Stimulated activated CD4-positive, alpha-beta T cell treated with anti-CD3 and anti-CD28 coated beads, Interleukin-15, amount 100 ng/mL, for 48 hours (primary cell): ENCODE measurements at regions not wholly inside any gene's neighbourhood (a gene's known extent, or its start where the extent isn't known, plus 50 kb on each side); places are given as distances from the start of the nearest gene placed in this dataset.
A peak's percentile ranks its signal among the peaks of the same experiment; 100 is the strongest.

ENCODE experiments used
- DNase-seq, 2 donors: peaks; one replicate each; pipeline ENCODE4 v3.0.0-alpha.2; 2020; ENCODE audit warnings: low read depth in 2 of 2

GRCh38 chr14:50038398-50039119 is 77.8 kb downstream of the VCPKMT start:
- peak; percentile 72 to 74 for DNase-seq

DNA sequence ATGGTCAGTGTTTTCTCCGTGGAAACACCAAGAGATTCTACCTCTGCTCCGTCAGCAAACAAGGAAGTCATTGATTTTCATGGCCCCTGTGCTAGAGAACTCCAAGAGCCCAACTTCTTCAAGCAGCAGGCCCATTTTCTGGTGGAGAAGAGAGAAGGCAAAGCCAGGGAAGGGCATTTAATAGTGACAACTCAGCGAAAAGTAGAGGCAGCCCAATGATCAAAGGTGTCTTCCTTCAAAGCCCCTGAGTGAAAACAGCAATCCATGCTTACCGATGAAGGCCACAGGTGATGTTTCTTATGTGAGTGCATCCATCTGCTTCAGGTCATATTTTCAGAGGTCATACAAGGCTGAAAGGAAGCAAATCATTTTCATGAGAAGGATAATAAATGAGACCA is 77.3 kb downstream of the VCPKMT start:
- DNase-seq: no peak

DNA sequence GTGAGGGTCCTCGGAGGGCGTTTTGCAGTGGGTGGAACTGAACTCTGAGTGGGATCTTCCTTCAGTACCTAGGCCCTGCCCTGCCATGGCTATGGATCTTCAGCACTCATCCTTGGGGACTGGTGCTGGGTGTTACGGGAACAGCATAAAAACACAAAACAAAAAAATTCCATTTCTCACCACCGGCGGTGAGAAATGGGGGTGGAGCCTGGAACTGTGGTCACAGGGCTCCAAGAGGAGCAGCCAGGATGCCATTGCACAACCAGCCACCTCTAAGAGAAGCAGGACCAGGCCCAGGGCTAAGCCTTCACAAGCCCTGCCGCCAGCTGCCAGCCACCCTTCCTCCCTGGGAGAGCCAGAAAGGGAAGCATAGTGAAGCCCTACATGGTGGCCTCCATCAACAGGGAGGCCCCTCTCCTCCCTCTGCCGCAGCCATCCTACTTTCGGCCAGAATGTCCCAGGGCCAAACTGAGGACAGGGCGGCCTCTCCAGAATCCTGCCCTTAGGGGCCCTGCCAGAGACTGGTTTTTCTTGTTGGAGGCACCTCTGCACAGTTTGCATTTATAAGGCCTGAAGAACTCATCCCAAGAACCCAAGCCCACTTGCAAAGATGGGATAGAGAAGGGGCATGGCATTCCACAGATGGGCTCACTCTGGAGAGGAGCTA is 76.5 kb downstream of the VCPKMT start:
- no peak for DNase-seq

DNA sequence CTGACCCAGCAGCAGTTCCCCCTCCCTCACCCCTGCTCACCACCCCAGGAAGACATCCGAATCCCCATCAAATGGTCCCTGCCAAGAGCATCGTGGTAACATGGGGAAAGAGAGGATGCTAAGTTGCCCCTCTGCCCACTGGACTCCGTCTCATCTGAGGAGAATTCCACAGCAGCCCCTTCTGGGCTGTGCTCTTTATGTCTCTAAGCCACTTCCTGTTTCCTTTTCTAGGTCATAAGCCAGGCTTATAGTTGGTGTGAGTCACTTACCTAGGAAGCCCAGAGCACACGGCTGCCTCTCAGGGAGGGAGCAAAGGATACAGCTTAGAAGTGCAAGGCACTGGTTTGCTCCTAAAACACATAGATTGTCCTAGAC is 76.0 kb downstream of the VCPKMT start:
- DNase-seq: peak in 1 of 2 donors; percentile 10

GRCh38 chr14:50040895-50041465 is 75.4 kb downstream of the VCPKMT start:
- no peak for DNase-seq

DNA sequence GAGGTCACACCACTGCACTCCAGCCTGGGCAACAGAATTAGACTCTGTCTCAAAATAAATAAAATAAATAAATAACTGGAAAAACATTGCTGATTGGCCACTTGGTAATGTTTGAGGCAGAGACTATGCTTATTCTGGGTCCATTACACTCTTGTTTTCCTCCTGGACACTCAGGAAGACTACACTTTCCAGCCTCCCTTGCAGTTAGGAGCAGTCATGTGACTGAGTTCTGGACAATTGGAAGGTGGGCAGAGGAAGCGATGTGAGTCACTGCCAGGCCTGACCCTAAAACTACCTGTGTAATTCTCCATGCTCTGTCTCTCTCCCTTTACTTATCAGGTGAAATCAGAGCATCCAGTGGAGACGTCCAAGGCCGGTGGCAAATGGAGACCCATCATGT is 74.4 kb downstream of the VCPKMT start:
- DNase-seq: no peak

DNA sequence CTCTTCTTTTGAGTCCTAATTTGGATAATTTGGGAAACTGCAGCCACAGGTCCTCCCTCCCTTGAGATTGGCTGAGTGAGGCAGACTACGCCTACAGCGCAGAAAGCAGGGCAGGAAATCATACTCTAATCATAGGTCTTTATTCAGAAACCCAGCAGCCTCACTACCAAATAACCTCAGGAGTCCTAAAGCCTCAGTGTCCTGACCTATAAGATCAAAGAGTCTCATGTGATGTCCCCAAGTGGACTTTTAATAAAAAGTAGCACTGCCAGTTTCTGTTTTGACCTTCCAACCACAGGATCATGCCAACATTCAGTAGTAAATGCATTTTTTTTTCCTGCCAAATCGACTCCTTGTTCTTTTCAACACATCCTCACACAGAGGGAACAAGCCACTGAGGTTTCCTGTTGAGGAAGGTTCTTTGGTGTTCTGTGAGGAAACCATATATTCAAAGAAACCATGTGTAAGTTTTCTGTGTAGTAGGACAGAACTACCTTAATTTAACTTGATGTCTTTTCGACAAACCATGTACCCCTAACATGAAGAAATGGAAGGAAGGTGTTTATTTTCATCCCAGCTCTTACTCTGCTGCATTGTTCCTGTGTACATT is 72.2 kb downstream of the VCPKMT start:
- DNase-seq: no peak

- peak; percentile 70 to 76 for DNase-seq
Measured at GRCh38 chr14:50045039-50045711, 71.2 kb downstream of the VCPKMT start.

GRCh38 chr14:50045837-50046236 is 70.5 kb downstream of the VCPKMT start:
- DNase-seq: no peak

DNA sequence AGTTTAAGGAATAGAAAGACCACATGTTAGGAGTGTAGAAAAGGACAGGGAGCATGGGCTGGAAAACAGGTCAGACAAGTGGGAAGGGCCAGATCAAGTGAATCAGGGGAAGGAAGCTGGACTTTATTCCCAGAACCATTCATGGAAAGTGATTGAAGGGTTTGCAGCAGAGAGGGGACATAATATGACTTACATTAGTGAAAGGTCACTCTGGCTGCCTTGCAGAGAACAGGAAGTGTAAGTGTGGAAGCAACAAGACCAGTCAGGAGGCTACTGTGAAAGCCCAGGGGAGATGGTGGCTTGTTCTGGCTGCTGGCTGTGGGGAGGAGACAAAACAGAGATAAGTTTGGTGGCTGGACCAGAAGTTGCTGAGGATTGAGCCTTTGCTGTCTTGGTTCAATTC is 69.1 kb downstream of the VCPKMT start:
- DNase-seq: no peak

- no peak for DNase-seq
Measured at GRCh38 chr14:50049093-50049492, 67.3 kb downstream of the VCPKMT start.

DNA sequence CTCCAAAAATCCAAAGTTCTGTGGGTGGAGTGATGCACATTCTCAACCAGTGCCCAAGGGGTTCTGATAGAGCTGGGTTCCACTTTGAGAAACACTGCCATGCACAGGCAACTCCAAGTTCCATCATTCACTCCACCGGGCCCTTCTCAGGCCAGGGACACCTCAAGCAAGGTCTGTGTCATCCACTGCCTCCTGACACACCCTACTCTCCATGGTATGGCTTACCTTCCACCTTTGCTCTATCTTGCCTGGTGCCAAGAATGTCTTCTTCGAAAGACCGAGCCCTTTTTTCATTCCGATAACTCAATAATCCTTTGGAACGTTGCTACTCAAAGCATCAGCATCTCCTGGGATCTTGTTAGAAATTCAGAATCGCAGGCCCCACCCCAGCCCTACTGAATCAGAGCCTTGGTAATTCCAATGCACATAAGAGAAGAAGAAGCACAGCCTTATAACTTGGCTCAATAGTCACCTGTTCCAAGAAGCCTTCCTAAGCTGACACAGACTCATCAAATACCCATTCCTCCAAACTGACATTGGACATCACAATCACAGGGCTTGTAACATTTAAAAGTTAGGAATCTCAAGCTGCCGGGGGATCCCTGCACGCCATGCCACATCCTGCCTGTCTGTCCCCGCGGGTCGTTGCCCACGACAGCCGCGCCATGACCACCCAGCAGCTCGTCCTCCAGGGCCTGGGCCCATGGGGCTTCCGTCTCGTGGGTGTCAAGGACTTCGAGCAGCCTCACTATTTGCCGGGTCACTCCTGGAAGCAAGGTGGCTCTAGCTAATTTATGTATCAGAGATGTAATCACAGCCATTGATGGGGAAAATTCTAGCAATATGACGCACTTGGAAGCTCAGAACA is 66.4 kb downstream of the VCPKMT start:
- DNase-seq: no peak

- no peak for DNase-seq
Measured at GRCh38 chr14:50051106-50051505, 65.3 kb downstream of the VCPKMT start.

DNA sequence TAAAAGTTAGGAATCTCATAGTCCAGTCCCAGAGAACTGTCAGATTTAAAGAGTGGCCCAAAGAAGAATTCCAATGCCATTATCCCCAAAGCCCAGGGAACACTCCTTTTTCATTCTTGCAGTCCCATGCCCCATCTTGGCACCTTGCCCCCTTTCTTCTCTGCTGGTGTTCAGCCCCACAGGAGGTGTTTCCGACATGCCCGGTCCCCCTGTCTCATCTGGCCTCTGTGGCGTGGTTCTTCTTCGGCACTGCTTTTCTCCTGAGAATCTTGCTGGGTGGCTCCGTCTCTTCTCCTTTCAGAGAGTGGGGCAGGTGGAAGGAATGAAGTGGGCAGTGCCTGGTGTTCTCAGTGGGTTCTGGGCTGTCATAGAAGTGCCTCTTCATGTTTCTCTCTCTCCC is 64.7 kb downstream of the VCPKMT start:
- DNase-seq: no peak

DNA sequence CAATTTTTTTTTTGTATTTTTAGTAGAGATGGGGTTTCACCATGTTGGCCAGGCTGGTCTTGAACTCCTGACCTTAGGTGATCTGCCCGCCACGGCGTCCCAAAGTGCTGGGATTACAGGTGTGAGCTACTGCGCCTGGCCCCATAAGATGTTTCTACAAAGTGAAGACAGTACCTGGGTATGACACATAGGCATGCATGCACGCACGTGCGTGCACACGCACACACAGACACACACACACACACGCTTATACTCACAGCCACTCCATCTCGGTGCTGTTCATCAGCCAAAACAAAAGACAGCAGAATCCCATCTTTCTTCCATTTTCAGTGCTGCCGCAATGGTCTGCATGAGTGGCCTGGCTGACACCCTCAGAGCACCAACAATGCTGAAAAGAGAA is 63.9 kb downstream of the VCPKMT start:
- DNase-seq: no peak

DNA sequence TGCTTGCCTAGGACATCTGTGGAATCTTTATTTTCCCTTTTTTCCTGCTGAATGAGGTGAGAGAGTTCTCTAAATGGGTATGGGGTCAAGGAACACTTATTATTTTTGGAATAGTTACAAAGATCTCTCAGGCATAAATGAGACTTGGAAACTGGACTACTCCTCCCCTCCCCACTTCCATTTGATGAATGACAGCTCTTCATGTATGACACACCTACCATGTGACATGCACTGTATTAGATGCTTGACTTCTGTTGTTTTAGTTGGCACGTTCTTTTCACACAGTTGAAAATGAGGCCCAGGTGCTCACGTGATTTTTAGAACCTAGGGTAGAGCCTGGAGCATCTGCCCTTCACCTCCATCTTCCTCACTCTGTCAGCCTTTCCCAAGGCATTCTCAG is 62.4 kb downstream of the VCPKMT start:
- DNase-seq: no peak

GRCh38 chr14:50055461-50056228 is 60.7 kb downstream of the VCPKMT start:
- no peak for DNase-seq

GRCh38 chr14:50056435-50056834 is 59.9 kb downstream of the VCPKMT start:
- no peak for DNase-seq

GRCh38 chr14:50057331-50057730 is 59.0 kb downstream of the VCPKMT start:
- no peak for DNase-seq

- DNase-seq: no peak
Measured at GRCh38 chr14:50058113-50058512, 58.3 kb downstream of the VCPKMT start.
